Colon (tissue), 2 donors: ENCODE measurements at regions not wholly inside any gene's neighbourhood (a gene's known extent, or its start where the extent isn't known, plus 50 kb on each side); places are given as distances from the start of the nearest gene placed in this dataset.
"Not testable (repeated sequence)": the region's sequence is repeated elsewhere in the genome, so short reads cannot be mapped to it uniquely, and the experiment has no call there.

ENCODE experiments used
- FAIRE-seq: peaks from 2 replicates; lab custom pipeline; 2012; peaks lifted over from hg19 to GRCh38; lab: Jason Lieb, UNC
- donor health status: control.
- donor health status: control.

GRCh38 chr2:187994464-187995331 is 297.0 kb upstream of the GULP1 start:
- no peak for FAIRE-seq

DNA sequence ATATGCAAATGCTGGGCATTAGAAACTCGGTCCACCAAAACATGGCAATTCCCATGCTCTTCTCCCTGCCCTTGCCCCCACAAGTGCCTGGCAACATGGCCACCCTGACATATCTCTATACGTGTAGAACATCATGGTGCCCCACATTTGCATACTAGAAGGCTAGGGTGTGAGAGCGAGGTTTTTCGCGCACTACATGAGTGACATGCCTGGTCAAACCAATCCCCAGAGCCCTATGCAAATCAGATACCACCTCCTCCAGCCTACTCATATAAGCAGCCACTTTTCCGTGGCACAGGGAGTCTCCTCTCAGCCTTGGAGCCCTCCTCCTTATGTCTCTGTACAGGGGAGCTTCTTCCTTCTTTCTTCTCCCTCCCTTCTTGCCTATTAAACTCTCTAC is 296.1 kb upstream of the GULP1 start:
- no peak for FAIRE-seq

- no peak for FAIRE-seq
Measured at GRCh38 chr2:187996630-187997029, 295.0 kb upstream of the GULP1 start.

DNA sequence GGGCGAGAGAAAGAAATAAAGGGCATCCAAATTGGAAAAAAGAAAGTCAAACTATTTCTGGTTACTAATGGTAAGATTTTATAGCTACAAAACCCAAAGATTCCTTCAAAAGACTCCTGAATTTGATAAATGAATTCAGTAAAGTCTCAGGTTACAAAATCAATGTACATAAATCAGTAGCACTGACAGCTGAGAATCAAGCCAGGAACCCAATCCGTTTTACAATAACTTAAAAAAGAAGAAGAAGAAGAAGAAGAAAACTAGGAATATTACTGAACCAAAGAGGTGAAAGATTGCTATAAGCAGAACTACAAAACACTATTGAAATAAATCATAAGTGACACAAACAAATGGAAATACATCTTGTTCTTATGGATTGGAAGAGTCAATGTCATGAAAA is 291.5 kb upstream of the GULP1 start:
- FAIRE-seq = no peak

DNA sequence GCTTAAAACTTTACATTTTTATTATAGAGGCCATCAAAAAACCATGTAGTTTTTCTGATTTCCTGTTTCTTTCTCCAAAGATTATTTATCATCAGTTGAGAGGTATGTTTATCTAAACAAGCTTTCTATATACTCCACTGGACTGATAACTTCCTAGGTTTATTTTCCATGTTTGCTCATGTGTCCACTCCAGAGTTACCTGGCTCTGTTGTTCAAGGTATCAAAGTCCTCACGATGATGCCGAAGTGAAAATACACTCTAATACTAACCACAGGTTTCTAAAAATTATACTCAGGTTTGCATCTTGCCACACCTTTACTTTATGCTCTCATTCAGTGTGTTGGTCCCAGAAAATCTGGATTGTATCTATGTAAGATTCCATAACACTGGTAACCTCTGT is 287.9 kb upstream of the GULP1 start:
- FAIRE-seq = no peak

DNA sequence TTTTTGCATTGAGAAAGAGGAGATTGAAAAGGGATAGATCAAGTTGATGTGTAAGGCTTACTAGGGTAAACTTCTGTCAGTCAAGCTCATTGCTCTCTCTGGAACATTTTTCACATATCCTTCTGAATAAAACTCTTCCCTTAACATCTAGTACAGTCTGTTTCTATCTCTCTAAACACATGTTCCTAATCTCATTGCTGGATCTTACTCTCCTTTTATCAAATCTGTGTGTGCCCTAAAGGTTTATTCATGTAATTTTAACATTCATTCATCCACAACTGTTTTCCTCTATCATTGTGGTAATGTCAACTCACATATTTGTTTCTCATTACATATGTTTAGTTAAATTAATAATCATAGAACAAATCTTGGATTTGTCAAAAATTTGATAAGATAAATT is 277.9 kb upstream of the GULP1 start:
- FAIRE-seq = no peak

- FAIRE-seq = no peak
Measured at GRCh38 chr2:188016917-188017316, 274.8 kb upstream of the GULP1 start.

DNA sequence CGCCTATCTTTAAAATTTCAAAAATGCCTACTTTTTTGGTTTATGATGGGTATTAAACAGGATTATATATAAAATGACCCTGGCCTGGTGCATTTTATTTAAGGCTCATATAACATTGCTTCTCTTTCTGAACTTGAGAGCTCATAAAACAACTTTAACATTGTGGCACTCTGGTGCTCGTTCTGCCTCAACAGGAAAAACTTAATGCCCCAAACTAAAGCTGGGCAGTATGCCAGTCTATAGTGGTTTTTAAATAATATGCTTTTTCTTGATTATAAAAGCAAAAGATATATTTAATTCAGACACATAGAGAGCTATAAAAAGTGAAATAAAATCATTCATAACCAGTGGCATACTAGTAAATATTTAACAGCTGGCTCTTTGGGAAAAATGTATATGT is 269.3 kb upstream of the GULP1 start:
- no peak for FAIRE-seq

DNA sequence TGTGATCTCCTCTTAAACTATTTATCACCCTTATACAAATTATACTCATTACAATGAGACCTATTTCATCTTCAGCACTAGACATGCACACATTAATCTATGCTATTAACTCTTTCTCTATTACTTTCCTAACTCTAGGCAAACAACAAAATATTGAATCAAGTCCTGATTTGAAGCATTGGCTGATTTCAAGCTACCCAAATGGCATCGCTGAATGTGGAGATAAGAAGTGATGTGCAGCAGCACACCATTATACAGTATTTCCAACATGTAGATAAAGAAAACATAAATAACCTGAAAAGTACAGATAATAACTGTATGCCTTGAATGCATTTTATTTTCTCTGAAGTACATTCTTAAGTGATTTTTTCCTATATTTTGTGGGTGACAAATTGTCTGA is 268.6 kb upstream of the GULP1 start:
- FAIRE-seq = no peak

- FAIRE-seq = no peak
Measured at GRCh38 chr2:188024811-188025210, 266.9 kb upstream of the GULP1 start.

DNA sequence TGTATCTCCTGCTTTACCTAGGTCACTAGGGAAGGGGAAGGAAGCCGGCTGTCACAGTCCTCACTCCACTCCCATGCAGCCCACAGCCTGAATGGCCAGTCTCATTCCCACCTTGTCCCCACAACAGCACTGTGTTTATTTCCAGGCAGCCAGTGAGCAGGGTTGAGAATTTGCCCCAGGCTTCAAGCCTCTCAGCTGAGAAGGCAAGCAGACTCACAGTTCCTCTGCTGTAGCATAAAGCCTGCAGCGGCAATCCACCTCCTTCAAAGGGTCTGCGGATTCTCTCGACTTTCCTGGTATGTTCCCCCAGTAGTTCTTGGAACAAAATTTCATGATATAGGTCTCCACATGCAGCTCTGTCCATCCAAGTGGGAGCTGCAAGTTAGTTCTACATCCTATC is 262.9 kb upstream of the GULP1 start:
- no peak for FAIRE-seq

DNA sequence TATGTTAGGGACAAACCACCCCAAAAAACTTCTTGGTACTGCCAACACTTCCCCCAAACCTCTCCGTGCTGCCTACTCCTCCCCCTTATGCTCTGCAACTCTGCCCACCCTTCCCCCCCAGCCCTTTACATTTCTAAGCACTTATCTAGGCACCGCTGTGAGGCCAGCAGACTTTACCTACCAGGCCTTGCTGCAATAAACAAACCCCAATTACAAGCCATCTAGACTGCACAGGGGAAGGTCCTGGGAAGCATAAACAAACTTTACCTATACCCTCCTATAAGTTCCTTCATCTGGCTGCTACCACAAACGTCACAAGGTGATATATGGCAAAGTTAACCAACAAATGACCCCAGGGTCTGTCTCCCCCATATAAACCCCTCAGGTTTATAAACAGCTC is 259.4 kb upstream of the GULP1 start:
- no peak for FAIRE-seq

DNA sequence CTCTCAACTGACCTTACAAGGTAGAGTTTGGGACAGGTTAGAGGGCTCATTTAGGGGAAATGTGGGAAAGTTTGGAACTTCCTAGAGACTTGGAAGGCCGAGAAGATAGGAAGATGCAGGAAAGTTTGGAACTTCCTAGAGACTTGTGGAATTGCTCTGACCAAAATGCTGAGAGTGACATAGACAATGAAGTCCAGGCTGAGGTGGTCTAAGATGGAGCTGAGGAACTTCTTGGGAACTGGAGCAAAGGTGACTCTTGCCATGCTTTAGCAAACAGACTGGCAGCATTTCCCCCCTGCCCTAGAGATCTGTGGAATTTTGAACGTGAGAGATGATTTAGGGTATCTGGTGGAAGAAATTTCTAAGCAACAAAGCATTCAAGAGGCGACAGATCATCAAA is 258.9 kb upstream of the GULP1 start:
- FAIRE-seq = no peak

- FAIRE-seq = not testable (repeated sequence)
Measured at GRCh38 chr2:188033240-188033639, 258.4 kb upstream of the GULP1 start.

GRCh38 chr2:188034102-188034501 is 257.6 kb upstream of the GULP1 start:
- not testable (repeated sequence) for FAIRE-seq

DNA sequence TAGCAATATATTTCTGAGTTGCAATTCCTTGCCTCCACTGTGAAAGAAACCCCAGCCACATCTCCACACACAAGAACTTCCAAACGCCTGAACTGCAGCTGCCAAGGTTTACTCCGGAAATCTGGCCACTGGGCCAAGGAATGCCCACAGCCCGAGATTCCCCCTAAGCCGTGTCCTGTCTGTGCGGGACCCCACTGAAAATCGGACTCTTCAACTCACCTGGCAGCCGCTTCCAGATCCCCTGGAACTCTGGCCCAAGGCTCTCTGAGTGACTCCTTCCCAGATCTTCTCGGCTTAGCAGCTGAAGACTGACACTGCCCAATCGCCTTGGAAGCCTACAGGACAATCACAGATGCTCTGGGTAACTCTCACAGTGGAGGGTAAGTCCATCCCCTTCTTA is 256.3 kb upstream of the GULP1 start:
- FAIRE-seq = not testable (repeated sequence)

DNA sequence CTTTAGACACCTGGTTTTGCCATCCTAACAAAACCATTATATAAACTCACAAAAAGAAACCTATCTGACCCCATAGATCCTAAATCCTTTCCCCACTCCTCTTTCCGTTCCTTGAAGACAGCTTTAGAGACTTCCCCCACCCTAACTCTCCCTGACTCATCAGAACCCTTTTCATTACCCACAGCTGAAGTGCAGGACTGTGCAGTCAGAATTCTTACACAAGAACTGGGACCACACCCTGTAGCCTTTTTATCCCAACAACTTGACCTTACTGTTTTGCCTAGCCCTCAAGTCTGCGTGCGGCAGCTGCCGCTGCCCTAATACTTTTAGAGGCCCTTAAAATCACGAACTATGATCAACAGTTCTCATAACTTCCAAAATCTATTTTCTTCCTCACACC is 254.9 kb upstream of the GULP1 start:
- FAIRE-seq = not testable (repeated sequence)

DNA sequence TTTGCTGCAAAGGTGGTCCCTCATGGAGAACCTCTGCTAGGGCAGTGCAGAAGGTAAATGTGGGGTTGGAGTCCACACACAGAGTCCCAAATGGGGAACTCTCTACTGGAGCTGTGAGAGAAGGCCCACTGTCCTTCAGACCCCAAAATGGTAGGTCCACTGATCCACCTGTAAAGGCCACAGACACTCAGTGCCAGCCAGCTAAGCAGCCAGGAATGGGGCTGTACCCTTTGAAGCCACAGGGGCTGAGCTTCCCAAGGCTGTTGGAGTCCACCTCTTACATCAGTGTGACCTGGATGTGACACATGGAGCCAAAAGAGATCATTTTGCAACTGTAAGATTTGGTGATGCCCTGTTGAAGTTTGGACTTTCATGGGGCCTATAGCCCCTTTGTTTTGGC is 252.4 kb upstream of the GULP1 start:
- FAIRE-seq = no peak

DNA sequence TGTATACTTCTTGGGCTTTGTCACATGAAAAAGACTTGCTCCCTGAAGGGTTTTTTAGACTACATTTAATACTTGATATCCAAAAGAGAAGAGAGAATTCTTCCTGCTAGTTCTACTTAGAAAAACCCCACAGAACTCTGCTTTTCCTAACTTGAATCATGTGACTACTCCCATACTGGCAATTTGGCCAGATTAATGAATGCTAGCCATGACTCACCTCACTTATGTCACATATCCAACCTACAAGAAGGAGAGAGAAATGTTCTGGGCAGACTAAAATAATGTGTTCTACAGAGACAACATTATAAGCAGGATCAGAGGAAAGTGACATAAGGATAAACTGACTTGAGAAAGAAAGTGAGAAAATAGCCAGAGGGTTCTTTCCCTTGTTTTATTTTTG is 249.3 kb upstream of the GULP1 start:
- FAIRE-seq = no peak

DNA sequence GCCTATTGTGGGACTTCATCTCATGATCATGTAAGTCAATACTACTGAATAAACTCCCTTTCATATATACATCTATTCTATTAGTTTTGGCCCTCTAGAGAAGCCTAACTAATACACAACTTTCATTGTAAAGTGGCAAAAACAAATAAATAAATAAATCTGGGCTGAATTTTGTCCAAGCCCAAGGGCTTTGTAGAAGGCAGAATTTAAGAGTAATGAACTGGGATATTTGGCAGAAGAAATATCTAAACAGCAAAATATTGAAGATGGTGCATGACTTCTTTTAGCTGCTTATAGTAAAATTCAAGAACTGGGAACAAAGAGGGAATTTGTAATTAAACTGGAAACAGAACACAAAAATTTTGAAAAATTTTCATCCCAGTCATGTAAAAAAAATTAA is 246.7 kb upstream of the GULP1 start:
- FAIRE-seq = no peak

GRCh38 chr2:188046437-188046836 is 245.2 kb upstream of the GULP1 start:
- FAIRE-seq = no peak

DNA sequence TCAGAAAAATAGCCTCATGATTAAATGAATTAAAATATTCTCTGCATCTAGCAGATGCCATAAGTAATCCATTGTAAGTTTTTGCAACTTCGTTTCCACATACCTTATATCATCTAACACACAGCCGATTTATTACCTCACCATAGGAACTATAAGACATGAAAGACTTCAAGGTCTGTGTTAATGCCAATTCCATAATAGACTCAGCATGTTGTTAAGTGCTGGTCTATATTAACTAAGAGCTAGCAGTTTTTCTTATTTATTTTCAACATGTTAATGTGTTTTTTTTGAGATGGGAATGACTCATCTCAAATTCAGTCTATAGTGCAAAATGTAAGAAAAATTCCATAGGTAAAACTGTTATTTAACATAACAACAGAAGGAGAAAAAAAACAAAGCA is 243.9 kb upstream of the GULP1 start:
- FAIRE-seq = no peak

DNA sequence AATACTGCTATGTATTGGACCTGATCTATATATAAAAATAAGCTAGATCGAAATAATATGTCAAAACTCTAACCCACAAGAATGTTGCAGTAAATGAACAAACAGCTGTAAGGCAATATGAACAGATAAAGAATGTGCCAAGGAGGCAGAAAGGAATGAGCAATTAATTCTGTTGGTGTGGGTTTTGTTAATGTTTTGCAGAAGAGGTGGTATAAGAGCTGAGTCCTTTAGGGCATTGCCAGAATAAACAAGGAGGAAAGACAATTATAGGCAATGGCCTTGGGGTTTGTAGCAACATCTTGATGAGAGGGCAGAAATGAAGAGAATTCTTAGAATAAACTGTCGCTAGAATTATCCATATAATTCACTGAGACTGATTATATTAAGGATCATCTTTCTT is 240.9 kb upstream of the GULP1 start:
- no peak for FAIRE-seq

DNA sequence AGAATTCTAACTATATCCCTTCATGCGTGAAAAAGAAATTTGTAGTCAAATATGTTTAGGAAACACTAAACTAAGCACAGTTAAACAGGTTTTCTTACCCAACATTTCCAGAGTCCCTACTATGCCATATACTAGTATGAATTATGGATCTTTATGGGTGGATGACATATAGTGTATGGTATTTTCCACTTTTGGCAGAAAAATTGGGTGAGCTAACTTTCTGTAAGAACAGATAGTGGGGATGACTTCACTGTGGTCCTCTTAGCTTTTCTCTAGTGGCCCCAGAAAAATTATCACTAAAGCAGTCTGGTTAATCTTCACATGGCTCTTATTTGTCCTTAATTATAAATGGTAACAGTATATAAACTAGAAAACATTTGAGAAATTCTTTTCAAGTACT is 240.0 kb upstream of the GULP1 start:
- FAIRE-seq = no peak
